ENCODE measurements at regions not wholly inside any gene's neighbourhood (a gene's known extent, or its start where the extent isn't known, plus 50 kb on each side); places are given as distances from the start of the nearest gene placed in this dataset.
"Not testable (repeated sequence)": the region's sequence is repeated elsewhere in the genome, so short reads cannot be mapped to it uniquely, and the experiment has no call there.

DNA sequence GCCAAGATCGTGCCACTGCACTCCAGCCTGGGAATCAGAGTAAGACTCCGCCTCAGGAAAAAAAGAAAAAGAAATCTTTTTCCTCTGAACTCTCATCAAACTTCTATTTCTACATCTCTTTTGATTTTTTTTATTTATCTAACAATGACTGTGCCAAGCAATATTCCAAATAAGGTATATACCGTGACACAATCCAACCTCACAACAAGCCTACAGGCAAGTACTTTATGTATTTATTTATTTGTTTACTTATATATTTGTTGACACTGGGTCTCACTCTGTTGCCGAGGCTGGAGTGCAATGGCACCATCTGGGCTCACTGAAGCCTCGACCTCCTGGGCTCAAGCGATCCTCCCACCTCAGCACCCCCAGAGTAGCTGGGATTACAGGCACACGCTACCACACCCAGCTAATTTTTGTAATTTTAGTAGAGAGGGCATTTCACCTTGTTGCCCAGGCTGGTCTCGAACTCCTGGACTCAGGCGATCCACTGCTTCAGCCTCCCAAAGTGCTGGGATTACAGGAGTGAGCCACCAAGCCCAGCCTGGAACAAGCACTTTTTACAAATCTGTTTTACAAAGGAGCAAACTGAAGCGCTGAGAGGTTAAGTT lies 94.9 kb upstream of the CHD2 start:
- DNase-seq (ENCODE audit: low spot score), result no peak
- no peak for ATAC-seq (ENCODE audit: low FRiP score)
- no peak for TF ChIP-seq CTCF (IDR thresholded peaks at IDR 0.05)

DNA sequence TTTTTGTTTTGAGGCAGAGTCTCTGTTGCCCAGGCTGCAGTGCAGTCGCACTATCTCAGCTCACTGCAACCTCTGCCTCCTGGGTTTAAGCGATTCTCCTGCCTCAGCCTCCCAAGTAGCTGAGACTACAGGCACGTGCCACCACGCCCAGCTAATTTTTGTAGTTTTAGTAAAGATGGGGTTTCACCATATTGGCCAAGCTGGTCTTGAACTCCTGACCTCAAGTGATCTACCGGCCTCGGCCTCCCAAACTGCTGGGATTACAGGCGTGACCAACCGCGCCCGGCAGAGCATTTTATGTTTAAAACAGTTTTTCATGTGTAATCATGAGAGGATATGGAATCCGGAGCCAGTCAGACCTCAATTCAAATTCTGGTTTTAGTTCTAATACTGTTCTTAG lies 94.0 kb upstream of the CHD2 start:
- DNase-seq (ENCODE audit: low spot score); ATAC-seq (ENCODE audit: low FRiP score): not testable (repeated sequence)

DNA sequence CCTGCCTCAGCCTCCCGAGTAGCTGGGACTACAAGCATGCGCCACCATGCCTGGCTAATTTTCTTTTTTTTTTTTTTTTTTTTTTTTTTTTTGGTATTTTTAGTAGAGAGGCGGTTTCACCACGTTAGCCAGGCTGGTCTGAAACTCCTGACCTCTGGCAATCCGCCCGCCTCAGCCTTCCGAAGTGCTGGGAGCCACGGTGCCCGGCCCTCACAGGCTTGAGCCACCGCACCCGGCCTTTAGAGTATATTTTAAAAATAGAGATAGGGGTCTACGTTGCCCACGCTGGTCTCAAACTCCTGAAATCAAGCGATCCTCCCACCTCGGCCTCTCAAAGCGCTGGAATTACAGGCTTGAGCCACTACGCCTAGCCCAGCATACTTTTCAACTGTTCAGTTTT lies 93.4 kb upstream of the CHD2 start:
- ATAC-seq (ENCODE audit: low FRiP score) (no peak), DNase-seq (ENCODE audit: low spot score) (no peak)
- no peak for TF ChIP-seq CTCF (IDR thresholded peaks at IDR 0.05)

DNA sequence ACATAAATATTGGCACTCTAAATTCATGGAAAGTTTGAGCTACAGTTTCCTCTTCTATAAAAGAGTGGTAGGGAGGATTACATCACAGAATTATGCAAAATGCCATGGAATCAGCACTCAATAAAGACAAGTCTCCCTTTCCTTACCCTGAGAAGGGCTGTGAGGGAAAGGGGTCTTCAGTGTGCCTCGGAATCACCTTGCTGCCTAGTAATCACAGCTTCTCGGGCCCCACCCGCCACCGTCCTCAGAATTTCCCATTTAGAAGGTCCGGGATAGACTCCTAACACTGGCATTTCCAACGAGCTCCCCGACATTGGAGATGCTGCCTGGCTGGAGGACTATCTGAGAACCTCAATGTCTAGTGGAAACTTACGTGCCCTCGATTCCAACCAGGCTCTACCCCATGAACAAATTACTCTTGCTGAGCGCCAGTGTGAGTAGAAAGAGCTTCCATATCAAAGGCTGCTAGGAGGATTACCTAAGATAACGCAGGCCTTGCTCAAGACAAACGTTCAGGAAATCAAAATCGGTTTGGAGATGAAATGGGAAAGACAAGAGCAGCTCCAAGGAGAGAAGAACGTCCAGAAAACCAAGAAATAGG lies 92.1 kb upstream of the CHD2 start:
- no peak for DNase-seq (ENCODE audit: low spot score)
- ATAC-seq (ENCODE audit: low FRiP score), result no peak
- no peak for TF ChIP-seq CTCF (IDR thresholded peaks at IDR 0.05)

DNA sequence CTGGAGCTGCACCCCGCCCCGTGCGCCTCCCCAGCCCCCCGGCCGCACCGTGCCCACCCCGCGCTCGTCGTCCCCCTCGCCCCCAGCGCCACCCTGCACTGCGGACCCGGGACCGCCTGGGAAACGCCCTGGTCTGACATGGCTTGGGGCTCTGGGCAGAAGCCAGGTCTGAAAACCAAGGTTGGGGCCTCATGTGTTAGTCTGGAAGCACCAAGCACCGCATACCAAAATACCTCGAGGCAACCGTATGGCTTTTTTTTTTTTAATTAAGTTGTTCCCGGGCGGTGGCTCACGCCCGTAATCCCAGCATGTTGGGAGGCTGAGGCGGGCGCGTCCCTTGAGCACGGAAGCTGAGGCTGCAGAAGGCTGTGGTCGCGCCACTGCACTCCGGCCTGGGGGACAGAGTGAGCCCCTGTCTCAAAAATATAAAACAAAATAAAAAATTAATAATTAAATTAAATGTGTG lies 91.5 kb upstream of the CHD2 start:
- no peak for ATAC-seq (ENCODE audit: low FRiP score)
- TF ChIP-seq CTCF (IDR thresholded peaks at IDR 0.05), result no peak
- DNase-seq (ENCODE audit: low spot score), result no peak

- DNase-seq (ENCODE audit: low spot score), result peak; percentile 73
- peak in 2 of 3 donors; percentile 95 to 99 for TF ChIP-seq CTCF (IDR thresholded peaks at IDR 0.05)
- peak; percentile 90 for ATAC-seq (ENCODE audit: low FRiP score)
These were observed 90.9 kb upstream of the CHD2 start for GRCh38 chr15:92809064-92809879.

- DNase-seq (ENCODE audit: low spot score) (no peak), ATAC-seq (ENCODE audit: low FRiP score) (no peak)
- TF ChIP-seq CTCF (IDR thresholded peaks at IDR 0.05), result no peak
These were observed 90.2 kb upstream of the CHD2 start for GRCh38 chr15:92809880-92810361.

All from omental fat pad (tissue), 3 donors.